ENCODE measurements at regions not wholly inside any gene's neighbourhood (a gene's known extent, or its start where the extent isn't known, plus 50 kb on each side); places are given as distances from the start of the nearest gene placed in this dataset.

DNA sequence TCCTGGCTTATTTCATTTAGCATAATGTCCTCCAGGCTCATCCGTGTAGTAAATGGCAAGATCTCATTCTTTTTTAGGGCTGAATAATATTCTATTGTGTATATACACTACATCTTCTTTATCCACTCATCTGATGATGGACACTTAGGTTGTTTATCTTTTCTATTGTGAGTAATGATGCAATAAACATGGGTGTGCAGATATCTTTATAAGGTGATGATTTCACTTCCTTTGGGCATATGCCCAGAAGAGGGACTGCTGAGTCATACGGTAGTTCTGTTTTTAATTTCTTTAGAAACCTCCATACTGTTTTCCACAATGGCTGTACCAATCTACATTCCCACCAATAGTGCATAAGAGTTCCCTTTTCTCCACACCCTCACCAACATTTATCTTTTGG lies 317.6 kb upstream of the CNKSR2 start:
- Mint-ChIP-seq H3K36me3 (ENCODE audit: low read depth) (no peaks in the 10 kb centered on the region), H3K4me3 (ENCODE audit: low read depth) (no peak overlapping the region), H3K4me1 (ENCODE audit: low read depth) (no peaks in the 10 kb centered on the region), H3K27me3 (ENCODE audit: low read depth) (no peaks in the 10 kb centered on the region), H3K9me3 (peaks cover 11% of the 10 kb centered on the region), H3K27ac (no peak overlapping the region)
- DNase-seq (ENCODE audit: low spot score) = no peak
- intact Hi-C loops (cut with micrococcal nuclease) = no loop called here

DNA sequence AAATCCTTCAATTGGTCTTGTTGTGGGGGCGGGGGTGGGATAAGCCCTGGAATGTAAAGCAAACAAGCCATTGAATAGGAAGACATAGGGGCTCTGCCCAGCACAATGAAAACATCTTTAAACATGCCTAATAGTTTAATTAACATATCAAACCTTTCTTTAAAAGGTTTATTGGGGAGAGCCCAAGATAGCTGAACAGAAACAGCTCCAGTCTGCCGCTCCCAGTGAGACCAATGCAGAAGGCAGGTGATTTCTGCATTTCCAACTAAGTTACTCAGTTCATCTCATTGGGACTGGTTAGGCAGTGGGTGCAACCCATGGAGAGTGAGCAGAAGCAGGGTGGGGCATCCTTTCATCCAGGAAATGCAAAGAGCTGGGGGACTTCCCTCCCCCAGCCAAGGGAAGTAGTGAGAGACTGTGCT lies 327.2 kb upstream of the CNKSR2 start:
- DNase-seq (ENCODE audit: low spot score) = no peak
- Mint-ChIP-seq H3K27me3 (ENCODE audit: low read depth) (no peaks in the 10 kb centered on the region), H3K36me3 (ENCODE audit: low read depth) (no peaks in the 10 kb centered on the region), H3K27ac (no peak overlapping the region), H3K4me1 (ENCODE audit: low read depth) (no peaks in the 10 kb centered on the region), H3K9me3 (no peaks in the 10 kb centered on the region), H3K4me3 (ENCODE audit: low read depth) (no peak overlapping the region)
- intact Hi-C loops (cut with micrococcal nuclease) = no loop called here

DNA sequence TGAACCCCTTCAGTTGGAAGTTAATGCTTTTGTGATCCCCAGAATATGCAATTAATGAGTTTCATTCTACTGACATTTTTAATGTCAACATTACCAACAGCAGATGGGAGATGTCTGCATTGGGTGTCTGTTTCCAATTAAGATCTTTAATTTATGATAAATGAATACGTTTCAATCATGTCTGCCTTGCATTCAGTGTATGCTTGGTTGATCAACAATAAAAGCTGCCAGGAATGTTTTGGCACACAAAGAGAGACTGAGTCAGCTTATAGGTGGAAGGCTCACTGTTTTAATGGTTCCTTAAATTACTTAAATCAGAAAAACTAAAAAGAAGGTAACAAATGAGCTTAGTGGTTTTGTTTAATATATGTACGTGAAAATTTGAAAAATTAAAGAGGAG lies 359.9 kb upstream of the CNKSR2 start:
- H3K27me3 Mint-ChIP-seq (ENCODE audit: low read depth) = no peaks in the 10 kb centered on the region
- no peaks in the 10 kb centered on the region for H3K9me3 Mint-ChIP-seq
- no peaks in the 10 kb centered on the region for H3K36me3 Mint-ChIP-seq (ENCODE audit: low read depth)
- H3K4me1 Mint-ChIP-seq (ENCODE audit: low read depth) = no peaks in the 10 kb centered on the region
- no peak for DNase-seq (ENCODE audit: low spot score)
- no peak overlapping the region for H3K27ac Mint-ChIP-seq
- intact Hi-C loops (cut with micrococcal nuclease) = no loop called here
- no peak overlapping the region for H3K4me3 Mint-ChIP-seq (ENCODE audit: low read depth)

DNA sequence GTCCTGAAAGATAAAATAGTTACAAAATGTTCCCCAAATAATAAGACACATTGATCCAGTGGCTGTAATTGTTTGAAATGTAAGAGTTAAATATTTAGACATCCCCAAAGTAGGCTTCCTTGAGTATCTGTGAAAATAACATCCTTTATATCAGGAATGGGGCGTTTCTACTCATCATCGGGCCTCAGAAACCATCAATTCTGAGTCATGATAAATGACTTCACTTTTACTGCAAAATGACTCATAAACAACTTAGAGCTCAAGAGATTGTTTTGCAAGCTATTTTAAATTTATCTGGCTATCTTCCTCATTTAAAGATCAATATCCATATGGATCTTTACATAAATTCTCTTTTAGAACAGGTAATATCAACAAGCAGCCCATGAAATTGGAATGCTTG lies 369.4 kb upstream of the CNKSR2 start:
- Mint-ChIP-seq H3K36me3 (ENCODE audit: low read depth) (no peaks in the 10 kb centered on the region), H3K27me3 (ENCODE audit: low read depth) (no peaks in the 10 kb centered on the region), H3K9me3 (no peaks in the 10 kb centered on the region), H3K4me3 (ENCODE audit: low read depth) (no peak overlapping the region), H3K4me1 (ENCODE audit: low read depth) (no peaks in the 10 kb centered on the region), H3K27ac (no peak overlapping the region)
- intact Hi-C loops (cut with micrococcal nuclease) = no loop called here
- DNase-seq (ENCODE audit: low spot score) = no peak

DNA sequence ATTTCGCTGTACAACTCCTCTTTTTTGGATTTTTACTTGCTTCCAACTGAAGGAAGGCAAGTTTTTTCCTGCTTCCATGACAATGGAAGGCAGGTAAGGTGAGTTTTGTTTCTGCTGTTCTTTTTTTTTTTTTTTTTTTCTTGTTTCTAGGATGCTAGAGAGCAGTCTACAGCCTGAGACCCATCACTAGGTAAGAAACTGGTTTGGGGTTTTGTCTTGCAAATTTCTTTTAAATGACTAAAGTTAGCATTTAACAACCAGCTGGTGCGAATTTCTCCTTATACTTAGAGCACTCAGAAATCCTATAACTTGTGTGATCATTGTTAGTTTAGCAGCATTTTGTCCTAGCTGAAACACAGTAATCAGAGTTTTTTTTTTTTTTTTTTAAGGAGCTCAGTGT lies 378.4 kb upstream of the CNKSR2 start:
- Mint-ChIP-seq H3K4me3 (ENCODE audit: low read depth) (no peak overlapping the region), H3K36me3 (ENCODE audit: low read depth) (no peaks in the 10 kb centered on the region), H3K9me3 (no peaks in the 10 kb centered on the region), H3K4me1 (ENCODE audit: low read depth) (no peaks in the 10 kb centered on the region), H3K27ac (no peak overlapping the region), H3K27me3 (ENCODE audit: low read depth) (no peaks in the 10 kb centered on the region)
- DNase-seq (ENCODE audit: low spot score) = no peak
- intact Hi-C loops (cut with micrococcal nuclease) = no loop called here

DNA sequence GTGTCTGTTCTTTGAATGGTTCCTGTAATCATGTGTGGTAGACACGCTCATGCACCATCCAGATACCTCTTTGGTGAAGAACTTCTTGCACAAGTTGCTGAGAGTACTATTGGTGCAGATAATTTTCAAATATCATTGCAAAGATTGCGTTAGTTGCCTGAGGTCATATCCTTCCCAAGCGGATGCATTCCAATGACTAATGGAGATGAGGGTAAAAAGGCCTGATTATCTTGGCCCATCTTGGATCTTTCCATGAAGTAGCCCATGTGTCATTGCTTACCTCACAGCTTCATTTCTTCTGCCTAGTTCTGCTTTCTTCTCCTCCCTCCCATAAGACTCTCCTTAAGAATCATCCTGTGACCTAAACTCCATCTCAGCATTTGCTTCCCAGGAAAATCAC lies 384.9 kb upstream of the CNKSR2 start:
- Mint-ChIP-seq H3K27ac (no peak overlapping the region), H3K9me3 (no peaks in the 10 kb centered on the region), H3K4me1 (ENCODE audit: low read depth) (no peaks in the 10 kb centered on the region), H3K36me3 (ENCODE audit: low read depth) (no peaks in the 10 kb centered on the region), H3K4me3 (ENCODE audit: low read depth) (no peak overlapping the region), H3K27me3 (ENCODE audit: low read depth) (peaks cover under 1% of the 10 kb centered on the region)
- intact Hi-C loops (cut with micrococcal nuclease) = no loop called here
- no peak for DNase-seq (ENCODE audit: low spot score)

DNA sequence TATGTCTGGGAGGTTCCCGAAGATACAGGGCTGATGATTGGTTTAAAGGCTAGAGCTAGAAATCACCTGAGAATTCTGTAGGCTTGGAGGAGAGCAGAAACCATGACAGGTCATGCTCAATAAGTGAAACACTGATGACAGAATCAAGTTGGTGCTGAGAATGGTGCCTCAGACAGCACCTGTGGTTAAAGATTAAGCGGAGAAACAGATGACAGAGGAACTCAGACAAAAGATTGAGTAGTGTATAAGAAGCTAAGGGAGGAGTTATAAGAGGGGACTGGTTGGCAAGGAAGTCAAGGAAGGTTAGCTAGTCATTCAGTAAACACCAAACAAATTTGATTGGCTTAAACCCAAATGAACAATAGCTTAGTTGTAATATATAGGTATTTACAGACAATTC lies 385.4 kb upstream of the CNKSR2 start:
- no peak overlapping the region for H3K4me3 Mint-ChIP-seq (ENCODE audit: low read depth)
- no peaks in the 10 kb centered on the region for H3K4me1 Mint-ChIP-seq (ENCODE audit: low read depth)
- H3K9me3 Mint-ChIP-seq = no peaks in the 10 kb centered on the region
- H3K27ac Mint-ChIP-seq = no peak overlapping the region
- DNase-seq (ENCODE audit: low spot score) = no peak
- H3K27me3 Mint-ChIP-seq (ENCODE audit: low read depth) = peaks cover 2% of the 10 kb centered on the region
- H3K36me3 Mint-ChIP-seq (ENCODE audit: low read depth) = no peaks in the 10 kb centered on the region
- intact Hi-C loops (cut with micrococcal nuclease) = no loop called here

DNA sequence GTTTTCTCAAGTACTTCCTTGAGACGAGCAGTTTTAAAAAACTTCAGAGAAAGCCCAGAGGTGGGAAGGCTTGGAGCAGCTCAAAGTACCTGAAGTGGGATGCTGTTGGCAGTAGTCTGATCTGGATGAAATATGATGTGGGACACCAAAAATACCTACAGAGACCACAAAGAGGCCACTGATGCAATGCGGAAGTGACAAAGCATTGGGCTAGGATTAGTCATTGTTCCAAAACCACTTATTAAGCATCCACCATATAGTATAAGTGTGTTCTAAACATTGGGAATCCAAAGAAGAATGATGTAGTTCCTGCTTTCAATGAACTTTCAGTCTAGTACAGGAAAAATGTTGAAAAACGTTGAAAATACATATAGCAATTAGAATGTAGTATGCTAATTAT lies 386.1 kb upstream of the CNKSR2 start:
- Mint-ChIP-seq H3K4me3 (ENCODE audit: low read depth) (no peak overlapping the region), H3K9me3 (no peaks in the 10 kb centered on the region), H3K36me3 (ENCODE audit: low read depth) (no peaks in the 10 kb centered on the region), H3K27ac (no peak overlapping the region), H3K27me3 (ENCODE audit: low read depth) (peaks cover 2% of the 10 kb centered on the region), H3K4me1 (ENCODE audit: low read depth) (no peaks in the 10 kb centered on the region)
- intact Hi-C loops (cut with micrococcal nuclease) = no loop called here
- DNase-seq (ENCODE audit: low spot score) = no peak

DNA sequence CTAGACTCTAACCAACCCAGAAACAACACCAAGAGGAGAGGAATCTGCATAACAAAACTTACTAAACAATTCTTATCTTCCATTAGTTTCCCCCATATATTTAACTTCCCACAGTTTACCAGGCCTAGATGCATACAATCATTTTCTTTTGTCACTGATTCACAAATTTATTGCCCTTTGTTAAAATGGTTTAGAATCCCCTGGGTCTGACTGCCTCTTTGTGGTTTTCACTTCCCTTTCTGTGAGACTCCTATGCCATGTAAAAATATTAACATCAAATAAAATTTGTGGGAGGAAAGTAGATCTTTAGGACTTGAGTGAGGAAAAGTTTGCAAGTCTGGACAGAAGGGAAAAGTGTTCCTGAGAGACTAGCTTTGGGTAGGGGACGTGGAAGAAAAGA lies 393.8 kb upstream of the CNKSR2 start:
- no peaks in the 10 kb centered on the region for H3K4me1 Mint-ChIP-seq (ENCODE audit: low read depth)
- H3K9me3 Mint-ChIP-seq = no peaks in the 10 kb centered on the region
- intact Hi-C loops (cut with micrococcal nuclease) = no loop called here
- no peak overlapping the region for H3K27ac Mint-ChIP-seq
- H3K4me3 Mint-ChIP-seq (ENCODE audit: low read depth) = no peak overlapping the region
- DNase-seq (ENCODE audit: low spot score) = no peak
- no peaks in the 10 kb centered on the region for H3K36me3 Mint-ChIP-seq (ENCODE audit: low read depth)
- peaks cover 2% of the 10 kb centered on the region for H3K27me3 Mint-ChIP-seq (ENCODE audit: low read depth)

DNA sequence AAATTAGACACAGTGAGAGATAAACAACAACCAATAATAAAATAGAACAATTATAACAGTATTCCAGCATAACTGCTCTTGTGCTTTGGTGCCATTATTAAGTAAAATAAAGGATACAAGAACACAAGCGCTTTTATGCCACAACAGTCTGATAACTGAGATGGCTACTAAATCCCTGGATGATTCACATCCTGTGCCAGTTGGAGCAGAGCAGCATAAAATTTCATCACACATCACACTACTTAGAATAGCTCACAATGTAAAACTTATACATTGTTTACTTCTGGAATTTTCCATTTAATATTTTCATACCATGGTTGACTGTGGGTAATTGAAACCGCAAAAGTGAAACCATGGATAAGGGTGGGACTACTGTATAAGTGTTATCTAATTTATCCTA lies 399.9 kb upstream of the CNKSR2 start:
- no peak overlapping the region for H3K27ac Mint-ChIP-seq
- no peaks in the 10 kb centered on the region for H3K27me3 Mint-ChIP-seq (ENCODE audit: low read depth)
- no peak for DNase-seq (ENCODE audit: low spot score)
- intact Hi-C loops (cut with micrococcal nuclease) = no loop called here
- no peak overlapping the region for H3K4me3 Mint-ChIP-seq (ENCODE audit: low read depth)
- H3K4me1 Mint-ChIP-seq (ENCODE audit: low read depth) = no peaks in the 10 kb centered on the region
- no peaks in the 10 kb centered on the region for H3K9me3 Mint-ChIP-seq
- H3K36me3 Mint-ChIP-seq (ENCODE audit: low read depth) = no peaks in the 10 kb centered on the region

DNA sequence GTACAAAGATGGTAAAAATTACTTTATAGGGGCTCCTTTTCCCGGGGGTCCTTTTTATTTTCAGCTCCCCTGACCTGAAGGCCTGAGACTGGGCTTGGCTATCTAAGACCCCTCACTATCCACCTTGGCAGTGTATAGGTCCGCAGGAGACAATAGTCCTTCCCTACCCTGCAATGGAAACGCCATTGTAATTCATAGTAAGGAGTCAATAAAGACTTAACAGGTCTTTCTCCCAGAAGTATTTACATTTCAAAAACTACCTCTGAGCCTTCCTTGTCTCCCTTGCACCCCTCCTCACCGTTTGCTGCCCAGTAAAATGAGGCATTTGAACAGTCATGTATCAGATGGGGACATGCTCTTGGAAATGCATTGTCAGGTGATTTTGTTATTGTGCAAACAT lies 401.2 kb upstream of the CNKSR2 start:
- H3K4me3 Mint-ChIP-seq (ENCODE audit: low read depth) = no peak overlapping the region
- no peak for DNase-seq (ENCODE audit: low spot score)
- no peaks in the 10 kb centered on the region for H3K36me3 Mint-ChIP-seq (ENCODE audit: low read depth)
- intact Hi-C loops (cut with micrococcal nuclease) = no loop called here
- H3K27ac Mint-ChIP-seq = no peak overlapping the region
- no peaks in the 10 kb centered on the region for H3K9me3 Mint-ChIP-seq
- no peaks in the 10 kb centered on the region for H3K4me1 Mint-ChIP-seq (ENCODE audit: low read depth)
- no peaks in the 10 kb centered on the region for H3K27me3 Mint-ChIP-seq (ENCODE audit: low read depth)

DNA sequence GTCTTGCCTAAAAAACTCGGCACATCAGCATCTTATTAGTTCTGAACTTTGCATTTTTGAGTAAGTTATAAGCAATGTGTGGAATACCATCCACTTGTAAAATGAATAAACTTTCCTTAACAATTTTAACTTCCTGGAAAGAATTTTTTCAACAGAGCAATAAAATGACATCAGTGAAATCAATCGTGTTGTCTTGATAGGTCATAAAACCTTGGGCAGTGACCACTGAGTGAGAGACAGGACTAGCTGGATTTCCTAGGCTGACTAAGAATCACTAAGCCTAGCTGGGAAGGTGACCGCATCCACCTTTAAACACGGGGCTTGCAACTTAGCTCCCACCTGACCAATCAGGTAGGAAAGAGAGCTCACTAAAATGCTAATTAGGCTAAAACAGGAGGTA lies 403.0 kb upstream of the CNKSR2 start:
- no peaks in the 10 kb centered on the region for H3K36me3 Mint-ChIP-seq (ENCODE audit: low read depth)
- no peaks in the 10 kb centered on the region for H3K4me1 Mint-ChIP-seq (ENCODE audit: low read depth)
- no peak overlapping the region for H3K4me3 Mint-ChIP-seq (ENCODE audit: low read depth)
- no peak overlapping the region for H3K27ac Mint-ChIP-seq
- no peak for DNase-seq (ENCODE audit: low spot score)
- intact Hi-C loops (cut with micrococcal nuclease) = no loop called here
- no peaks in the 10 kb centered on the region for H3K27me3 Mint-ChIP-seq (ENCODE audit: low read depth)
- no peaks in the 10 kb centered on the region for H3K9me3 Mint-ChIP-seq

DNA sequence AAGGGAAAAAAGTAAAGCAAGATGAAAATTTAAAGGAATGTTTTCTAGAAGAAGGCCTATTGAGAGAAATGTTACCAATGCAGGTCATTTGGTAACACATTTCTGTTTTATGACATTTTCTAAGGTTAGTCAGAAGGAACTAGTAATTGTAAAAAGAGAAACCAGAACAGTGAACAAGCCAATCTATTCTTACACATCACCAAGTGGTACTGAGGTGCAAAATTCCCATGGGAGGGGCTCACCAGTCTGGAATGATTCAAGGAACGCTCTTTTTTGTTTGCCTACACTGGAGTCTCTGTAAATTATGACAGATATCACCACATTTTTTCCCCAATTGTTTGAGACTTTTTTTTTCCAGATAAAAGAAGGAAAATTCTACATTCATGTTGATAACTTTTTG lies 404.7 kb upstream of the CNKSR2 start:
- no peak overlapping the region for H3K4me3 Mint-ChIP-seq (ENCODE audit: low read depth)
- no peak for DNase-seq (ENCODE audit: low spot score)
- H3K36me3 Mint-ChIP-seq (ENCODE audit: low read depth) = no peaks in the 10 kb centered on the region
- H3K4me1 Mint-ChIP-seq (ENCODE audit: low read depth) = no peaks in the 10 kb centered on the region
- H3K27me3 Mint-ChIP-seq (ENCODE audit: low read depth) = no peaks in the 10 kb centered on the region
- no peaks in the 10 kb centered on the region for H3K9me3 Mint-ChIP-seq
- no peak overlapping the region for H3K27ac Mint-ChIP-seq
- intact Hi-C loops (cut with micrococcal nuclease) = no loop called here

DNA sequence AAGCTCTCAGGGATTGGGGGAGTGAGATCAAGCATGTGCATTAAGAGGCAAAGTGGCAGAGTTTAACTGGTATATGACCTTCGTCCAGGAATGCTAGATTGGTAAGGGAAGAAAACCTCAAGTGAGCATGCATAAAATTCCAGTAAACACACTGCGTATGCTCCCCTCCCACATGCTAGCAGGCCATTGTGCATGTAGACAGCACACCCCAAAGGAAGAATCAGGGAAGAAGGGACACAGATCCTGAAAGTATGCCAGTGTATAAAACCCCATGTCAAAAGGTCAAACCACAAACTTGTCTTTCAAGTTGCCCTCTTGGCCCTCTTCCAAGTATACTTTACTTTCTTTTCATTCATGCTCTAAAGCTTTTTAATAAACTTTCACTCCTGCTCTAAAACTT lies 405.2 kb upstream of the CNKSR2 start:
- intact Hi-C loops (cut with micrococcal nuclease) = no loop called here
- no peaks in the 10 kb centered on the region for H3K27me3 Mint-ChIP-seq (ENCODE audit: low read depth)
- no peaks in the 10 kb centered on the region for H3K36me3 Mint-ChIP-seq (ENCODE audit: low read depth)
- no peak overlapping the region for H3K4me3 Mint-ChIP-seq (ENCODE audit: low read depth)
- H3K4me1 Mint-ChIP-seq (ENCODE audit: low read depth) = no peaks in the 10 kb centered on the region
- H3K27ac Mint-ChIP-seq = no peak overlapping the region
- DNase-seq (ENCODE audit: low spot score) = no peak
- H3K9me3 Mint-ChIP-seq = no peaks in the 10 kb centered on the region

All from activated T-helper 2 cell treated with anti-CD3 and anti-CD28 coated beads, Interferon-gamma antibody, Interleukin-2, Interleukin-4, amounts not matched to agents 10 μg/mL and 5 μg/mL and 100 μg/mL, durations not matched to agents 14 hours and 24 hours and 36 hours (primary cell).